EH (cell line): ENCODE measurements at regions not wholly inside any gene's neighbourhood (a gene's known extent, or its start where the extent isn't known, plus 50 kb on each side); places are given as distances from the start of the nearest gene placed in this dataset.
"Not testable (repeated sequence)": the region's sequence is repeated elsewhere in the genome, so short reads cannot be mapped to it uniquely, and the experiment has no call there.

Experiments used
- DNase-seq: peaks from one replicate; pipeline ENCODE4 v3.0.0-alpha.2; 2015; ENCODE audit warnings: low read depth

GRCh38 chr2:52539026-52539970 is 1228.3 kb upstream of the CHAC2 start:
- DNase-seq: no peak

GRCh38 chr2:52537588-52537987 is 1230.0 kb upstream of the CHAC2 start:
- no peak for DNase-seq

GRCh38 chr2:52536929-52537460 is 1230.6 kb upstream of the CHAC2 start:
- no peak for DNase-seq

- DNase-seq: no peak
Observed at GRCh38 chr2:52532956-52533355, 1234.6 kb upstream of the CHAC2 start.

GRCh38 chr2:52526735-52527134 is 1240.9 kb upstream of the CHAC2 start:
- no peak for DNase-seq

GRCh38 chr2:52520644-52521043 is 1247.0 kb upstream of the CHAC2 start:
- DNase-seq: no peak

GRCh38 chr2:52518678-52519077 is 1248.9 kb upstream of the CHAC2 start:
- no peak for DNase-seq

GRCh38 chr2:52512760-52513159 is 1254.8 kb upstream of the CHAC2 start:
- DNase-seq: no peak

- DNase-seq: no peak
Observed at GRCh38 chr2:52510432-52510831, 1257.2 kb upstream of the CHAC2 start.

GRCh38 chr2:52502476-52502860 is 1265.1 kb upstream of the CHAC2 start:
- DNase-seq: no peak

GRCh38 chr2:52501715-52502475 is 1265.7 kb upstream of the CHAC2 start:
- no peak for DNase-seq

- DNase-seq: no peak
Observed at GRCh38 chr2:52500561-52500960, 1267.0 kb upstream of the CHAC2 start.

- no peak for DNase-seq
Observed at GRCh38 chr2:52498077-52498750, 1269.4 kb upstream of the CHAC2 start.

- DNase-seq: no peak
Observed at GRCh38 chr2:52495816-52496215, 1271.8 kb upstream of the CHAC2 start.

- DNase-seq: no peak
Observed at GRCh38 chr2:52477166-52477565, 1290.4 kb upstream of the CHAC2 start.

GRCh38 chr2:52475590-52475989 is 1292.0 kb upstream of the CHAC2 start:
- DNase-seq: no peak

GRCh38 chr2:52474091-52474490 is 1293.5 kb upstream of the CHAC2 start:
- no peak for DNase-seq

GRCh38 chr2:52473526-52473925 is 1294.1 kb upstream of the CHAC2 start:
- DNase-seq: no peak

GRCh38 chr2:52470457-52470856 is 1297.1 kb upstream of the CHAC2 start:
- not testable (repeated sequence) for DNase-seq

GRCh38 chr2:52467189-52467588 is 1300.4 kb upstream of the CHAC2 start:
- no peak for DNase-seq

GRCh38 chr2:52465287-52465686 is 1302.3 kb upstream of the CHAC2 start:
- no peak for DNase-seq

- DNase-seq: no peak
Observed at GRCh38 chr2:52463457-52463856, 1304.1 kb upstream of the CHAC2 start.
